G401 (cell line): ENCODE measurements at regions not wholly inside any gene's neighbourhood (a gene's known extent, or its start where the extent isn't known, plus 50 kb on each side); places are given as distances from the start of the nearest gene placed in this dataset.

Experiments
- DNase-seq: peaks from one replicate; pipeline ENCODE4 v3.0.0-alpha.2; 2015; ENCODE audit warnings: low spot score
- in situ Hi-C: cut with HindIII; loops from 2 replicates; pipeline ENCODE4 v1.10.0; 2016; ENCODE audit warnings: low sequenced_read_pairs, mixed read lengths

DNA sequence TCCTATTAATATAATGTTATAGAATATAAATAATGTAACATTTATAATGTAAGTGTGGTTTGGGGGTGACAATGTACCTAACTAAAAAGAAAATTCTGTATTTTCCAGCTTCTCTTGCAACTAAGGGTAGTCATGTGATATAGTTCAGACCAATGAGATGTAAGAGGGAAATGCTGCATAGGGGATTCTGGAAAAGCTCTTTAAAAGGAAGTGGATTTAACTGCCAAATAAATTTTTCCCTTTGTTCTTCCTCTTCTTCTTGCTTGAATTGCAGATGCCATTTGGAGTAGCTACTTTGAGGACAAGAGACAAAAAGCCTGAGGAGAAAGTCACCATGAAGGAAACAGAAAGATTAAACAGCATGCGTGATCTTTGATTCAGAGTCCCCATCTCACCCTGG, 194.3 kb downstream of the PTEN start:
- in situ Hi-C loops, result no loop called here
- no peak for DNase-seq

DNA sequence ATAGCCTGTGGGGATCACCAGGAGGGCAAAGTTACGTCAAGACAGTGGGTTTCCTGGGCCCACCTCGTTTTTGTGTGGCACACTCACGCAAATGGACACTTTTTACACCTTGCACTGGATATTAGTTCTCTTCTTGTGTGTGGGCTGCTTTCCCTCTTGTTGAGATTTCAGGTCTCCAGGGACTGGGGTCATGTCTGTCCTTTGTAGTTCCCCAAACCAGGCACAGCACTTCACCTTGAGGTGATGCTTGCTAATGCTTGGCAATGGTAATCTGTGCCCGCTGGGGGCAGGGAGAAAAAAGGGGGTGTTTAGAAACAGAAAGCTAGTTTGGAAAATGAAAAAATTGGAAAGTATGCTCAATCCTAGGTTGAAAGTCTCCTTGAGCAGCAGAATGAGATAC, 195.3 kb downstream of the PTEN start:
- in situ Hi-C loops, result no loop called here

DNA sequence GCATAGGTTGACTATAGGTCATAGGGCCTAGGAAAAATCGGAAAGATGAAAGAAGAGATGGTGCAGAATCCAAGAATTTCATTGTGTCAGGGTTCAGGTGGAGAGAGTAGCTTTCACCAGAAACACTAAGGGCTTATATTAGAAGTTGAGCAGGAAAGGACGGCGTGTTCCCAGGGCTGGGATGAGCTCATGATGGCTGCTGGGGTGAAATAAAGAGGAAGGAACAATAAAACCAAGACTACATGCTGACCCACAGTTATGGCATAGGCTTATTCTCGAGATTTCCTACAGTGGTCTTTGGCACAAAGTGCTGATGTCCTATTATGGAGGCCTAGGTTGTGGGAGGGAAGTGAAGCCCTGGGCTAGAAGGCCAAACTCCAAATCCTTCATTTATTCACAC, 195.8 kb downstream of the PTEN start:
- no peak for DNase-seq
- in situ Hi-C loops, result no loop called here

More for the DNA sequence above, 195.3 kb downstream of the PTEN start:
- DNase-seq, result no peak

DNA sequence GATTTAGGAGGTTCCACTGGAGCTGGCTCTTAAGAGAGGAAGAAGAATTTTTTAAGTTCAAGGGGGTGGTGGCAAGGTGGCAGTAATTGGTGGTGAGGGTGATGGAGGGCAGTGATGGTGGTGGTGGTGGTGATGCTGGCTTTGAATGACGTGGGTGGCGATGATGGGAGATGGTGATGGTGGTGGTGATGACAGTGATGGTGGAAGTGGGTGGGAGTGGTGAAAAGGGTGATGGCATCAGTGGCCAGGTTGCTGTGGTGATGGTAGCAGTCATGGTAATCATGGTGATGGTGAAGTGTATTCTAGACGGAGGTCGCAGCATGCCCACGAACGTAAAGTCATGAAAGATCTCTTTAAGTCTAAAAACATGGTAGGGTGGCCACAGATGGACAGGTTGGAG, 197.3 kb downstream of the PTEN start:
- DNase-seq, result no peak
- in situ Hi-C loops, result no loop called here

DNA sequence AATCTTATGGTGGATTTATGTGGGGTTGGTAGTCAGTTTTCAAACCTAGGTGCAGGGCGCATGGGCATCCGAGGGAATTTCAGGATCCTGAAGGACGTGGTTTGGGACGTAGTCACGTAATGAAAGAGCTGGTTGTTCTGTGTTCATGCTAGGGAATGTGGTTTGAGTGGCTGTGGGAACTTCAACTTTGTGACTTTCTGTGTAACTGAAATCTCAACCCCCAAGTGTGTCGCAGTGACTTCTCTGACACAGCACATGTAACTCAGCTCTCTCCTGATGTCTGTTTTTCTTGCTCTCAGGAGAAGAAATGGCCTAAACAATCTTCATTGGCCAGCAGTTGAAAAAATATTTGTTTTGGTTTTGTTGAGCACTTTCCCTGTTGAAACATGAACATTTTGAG, 199.0 kb downstream of the PTEN start:
- in situ Hi-C loops, result no loop called here
- no peak for DNase-seq

DNA sequence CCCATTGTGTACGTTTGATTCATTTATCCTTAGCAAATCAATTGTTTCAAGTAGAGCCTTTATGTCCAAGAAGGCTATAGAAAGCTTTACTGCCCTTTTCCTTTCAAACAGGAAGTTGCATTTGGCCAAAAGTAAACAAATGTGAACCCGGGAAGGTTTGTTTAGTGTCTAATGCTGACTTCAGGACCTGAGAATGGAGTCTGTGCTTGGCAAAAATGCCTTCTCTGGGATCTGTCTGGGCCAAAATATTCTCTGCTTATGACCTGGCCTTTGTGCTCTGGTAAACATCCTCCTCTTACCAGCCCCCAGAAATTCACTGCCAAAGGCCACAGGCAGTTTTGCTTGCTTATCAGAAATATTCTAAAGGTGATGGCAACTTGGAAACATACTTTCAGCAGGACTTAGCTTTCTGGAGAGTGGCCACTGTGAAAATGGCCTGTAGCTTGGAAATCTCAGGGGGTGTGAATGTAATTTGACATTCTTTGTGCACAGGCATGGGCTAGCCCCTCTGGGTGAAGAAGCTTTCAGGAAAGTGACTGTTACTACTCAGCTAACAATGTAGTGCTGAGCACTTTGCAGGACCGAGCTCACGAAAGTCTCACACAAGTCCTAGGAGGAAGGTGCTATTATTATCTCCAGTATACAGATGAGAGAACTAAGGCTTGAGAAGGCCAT, 199.5 kb downstream of the PTEN start:
- DNase-seq, result no peak
- in situ Hi-C loops, result no loop called here

DNA sequence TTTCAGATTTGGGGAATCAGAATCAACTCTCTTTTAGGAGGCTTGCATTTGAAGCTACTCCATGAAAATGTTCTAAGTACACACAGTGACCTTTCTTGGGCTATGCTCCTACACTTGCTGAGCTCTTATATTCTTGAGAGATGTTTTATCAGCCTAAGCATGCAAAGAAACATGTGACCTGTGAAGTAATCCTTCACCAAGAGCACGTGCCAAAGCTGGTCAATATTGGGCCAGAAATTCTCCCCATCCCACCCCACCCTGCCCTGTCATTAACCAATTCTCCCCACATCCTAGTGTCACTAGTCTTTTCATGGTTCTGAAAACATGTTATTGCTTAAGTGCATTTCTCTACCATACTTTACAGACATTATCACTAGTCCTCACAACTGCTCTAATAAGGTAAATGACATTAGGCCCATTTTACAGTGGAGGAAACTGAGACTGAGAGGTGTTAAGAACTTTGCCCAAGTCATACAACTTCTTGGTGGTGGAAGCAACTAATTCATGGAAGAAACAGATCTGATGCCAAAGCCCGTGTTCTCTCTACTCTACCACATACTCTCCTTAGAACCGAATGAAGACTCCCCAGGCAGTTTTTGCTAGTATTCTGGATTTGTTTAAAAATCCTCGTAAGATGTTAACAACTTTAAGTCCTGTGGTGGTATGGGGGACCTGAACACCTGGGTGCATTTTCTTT, 200.6 kb downstream of the PTEN start:
- in situ Hi-C loops, result no loop called here
- DNase-seq, result no peak

DNA sequence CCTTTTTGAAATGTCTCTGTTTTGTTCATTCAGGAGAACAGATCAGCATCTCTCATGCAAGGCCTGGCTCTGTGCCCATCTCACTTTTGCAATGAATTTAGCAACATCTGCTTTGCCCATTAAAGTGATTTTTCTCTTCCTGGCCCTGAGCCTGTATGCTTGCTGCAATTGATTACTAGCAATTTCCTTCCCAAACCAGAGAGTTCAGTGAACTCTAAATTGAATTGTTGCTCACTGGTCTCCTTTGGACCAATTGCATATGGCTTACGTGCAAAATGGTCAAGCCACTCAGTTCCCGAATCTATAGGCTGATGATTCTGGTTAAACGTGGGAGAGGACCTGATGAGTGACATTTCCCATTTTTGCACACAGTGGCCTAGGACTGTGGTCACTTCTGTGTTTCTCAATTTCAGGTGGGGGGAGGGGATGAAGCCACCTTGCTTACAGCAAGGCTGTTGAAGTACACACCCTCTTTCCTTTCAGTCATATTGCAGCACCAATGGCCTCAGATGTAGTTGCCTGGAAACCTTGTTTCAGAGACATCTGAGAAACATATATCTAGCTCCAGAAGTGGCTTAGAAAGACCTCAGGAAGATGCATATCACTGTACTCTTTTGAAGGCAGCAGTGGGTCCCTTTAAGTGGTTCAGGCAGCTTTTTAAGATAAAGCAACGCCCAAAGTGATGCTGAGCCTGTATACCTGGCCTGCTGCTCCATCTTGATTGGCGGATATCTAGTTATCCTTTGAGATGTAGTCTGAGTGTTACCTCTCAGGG, 201.4 kb downstream of the PTEN start:
- DNase-seq, result no peak
- in situ Hi-C loops, result no loop called here

DNA sequence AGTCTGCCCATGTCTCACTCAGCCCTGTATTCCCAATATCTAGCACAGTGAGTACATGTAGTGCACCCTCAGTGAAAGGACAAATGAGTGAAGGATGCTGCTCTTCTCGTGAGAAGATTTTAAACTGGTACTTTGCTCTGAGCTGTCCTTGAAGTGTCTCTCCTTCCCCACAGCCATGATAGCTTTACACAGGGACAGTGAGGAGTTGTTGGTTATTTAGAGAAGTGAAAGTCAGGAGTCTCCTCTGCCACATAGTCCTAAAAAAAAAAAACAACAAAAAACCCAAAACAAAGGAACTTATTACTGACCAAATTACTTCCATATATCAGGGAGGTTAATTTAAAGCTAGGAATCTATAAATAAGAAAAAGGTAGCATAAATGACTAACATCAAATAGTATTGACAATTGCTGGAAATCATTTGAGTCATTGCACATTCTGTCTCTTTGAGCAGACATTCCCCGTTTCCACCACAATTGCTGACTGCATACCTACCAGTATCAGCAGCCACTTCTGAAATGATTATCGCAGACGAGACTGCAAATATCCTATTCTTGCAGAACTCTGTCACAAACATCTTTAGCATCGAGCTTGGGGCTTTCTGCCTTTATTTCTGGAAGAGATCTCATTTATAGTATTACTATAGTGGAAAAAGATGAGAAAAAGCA, 202.1 kb downstream of the PTEN start:
- in situ Hi-C loops, result no loop called here
- no peak for DNase-seq

DNA sequence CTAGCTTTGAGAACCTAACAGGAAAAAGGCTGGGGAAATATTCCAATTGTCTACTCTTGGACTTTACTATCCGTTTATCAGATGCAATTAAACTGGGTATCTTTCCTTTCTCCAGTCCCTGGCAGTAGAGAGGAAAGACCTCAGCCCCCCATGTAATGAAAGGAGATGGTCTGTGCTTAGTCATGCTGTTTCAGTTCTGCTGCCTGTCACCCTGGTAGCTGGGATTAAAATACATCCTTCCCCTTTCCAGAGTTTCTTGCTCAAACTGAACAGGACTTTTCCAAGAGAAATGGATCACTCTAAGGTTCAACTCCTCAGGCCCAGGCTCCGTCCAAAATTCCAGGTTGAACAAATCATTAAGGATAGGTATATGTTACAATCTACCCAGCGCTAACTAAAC, 202.9 kb downstream of the PTEN start:
- in situ Hi-C loops, result no loop called here
- no peak for DNase-seq

DNA sequence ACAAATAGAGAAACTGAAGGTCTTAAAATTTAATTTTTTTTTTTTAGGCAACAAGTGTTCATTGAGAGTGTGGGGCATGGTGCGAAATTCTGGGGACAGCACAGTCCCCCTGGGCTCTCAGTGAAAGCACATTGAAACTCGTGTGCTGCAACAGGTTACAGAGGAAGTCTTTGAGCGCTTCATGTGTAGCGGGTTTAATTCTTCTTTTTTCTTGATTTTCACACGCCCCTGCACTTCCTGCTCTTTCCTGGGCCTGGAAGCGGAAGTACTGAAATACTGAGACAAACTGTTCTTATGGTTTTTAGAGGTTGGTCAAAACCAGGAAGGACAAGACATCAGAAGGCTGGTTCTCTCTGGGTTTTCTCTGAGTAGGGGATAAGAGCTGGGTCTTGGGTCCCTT, 203.5 kb downstream of the PTEN start:
- in situ Hi-C loops, result no loop called here

DNA sequence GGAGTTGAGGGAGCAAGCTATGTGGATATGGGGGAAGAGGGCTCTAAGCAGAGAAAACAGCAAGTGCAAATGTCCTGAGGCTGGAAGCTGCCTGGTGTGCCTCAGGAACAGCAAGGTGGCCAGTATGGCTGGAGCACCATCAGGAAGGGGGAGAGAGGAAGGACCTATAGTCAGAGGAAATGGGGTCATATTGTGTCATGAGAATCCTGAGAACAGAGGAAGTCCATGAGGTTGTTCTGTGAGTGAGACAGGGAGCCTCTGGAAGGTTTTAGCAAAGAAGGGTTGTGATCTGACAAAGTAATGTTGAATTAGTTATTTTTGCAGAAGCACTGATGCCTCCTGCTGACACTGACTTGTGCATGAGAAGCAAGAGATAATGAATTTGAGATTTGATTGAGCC, 204.3 kb downstream of the PTEN start:
- DNase-seq, result no peak
- in situ Hi-C loops, result no loop called here

More for the DNA sequence above, 203.5 kb downstream of the PTEN start:
- no peak for DNase-seq

DNA sequence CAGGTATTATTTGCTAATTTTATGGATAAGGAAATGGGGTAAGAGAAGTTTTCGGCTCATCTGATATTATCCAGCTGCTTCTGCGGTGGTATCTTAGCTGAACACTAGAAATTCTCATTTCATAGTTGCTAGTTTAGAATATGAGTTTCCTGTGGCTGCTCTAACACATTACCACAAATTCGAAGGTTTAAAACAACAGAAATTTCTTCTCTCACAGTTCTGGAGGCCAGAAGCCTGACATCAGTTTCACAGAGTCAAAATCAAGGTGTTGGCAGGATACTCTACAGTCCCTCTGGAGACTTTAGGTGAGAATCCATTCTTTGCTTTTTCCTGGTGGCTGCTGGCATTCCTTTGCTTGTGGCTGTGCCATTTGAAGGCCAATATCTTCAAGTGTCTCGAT, 205.9 kb downstream of the PTEN start:
- no peak for DNase-seq
- in situ Hi-C loops, result no loop called here

DNA sequence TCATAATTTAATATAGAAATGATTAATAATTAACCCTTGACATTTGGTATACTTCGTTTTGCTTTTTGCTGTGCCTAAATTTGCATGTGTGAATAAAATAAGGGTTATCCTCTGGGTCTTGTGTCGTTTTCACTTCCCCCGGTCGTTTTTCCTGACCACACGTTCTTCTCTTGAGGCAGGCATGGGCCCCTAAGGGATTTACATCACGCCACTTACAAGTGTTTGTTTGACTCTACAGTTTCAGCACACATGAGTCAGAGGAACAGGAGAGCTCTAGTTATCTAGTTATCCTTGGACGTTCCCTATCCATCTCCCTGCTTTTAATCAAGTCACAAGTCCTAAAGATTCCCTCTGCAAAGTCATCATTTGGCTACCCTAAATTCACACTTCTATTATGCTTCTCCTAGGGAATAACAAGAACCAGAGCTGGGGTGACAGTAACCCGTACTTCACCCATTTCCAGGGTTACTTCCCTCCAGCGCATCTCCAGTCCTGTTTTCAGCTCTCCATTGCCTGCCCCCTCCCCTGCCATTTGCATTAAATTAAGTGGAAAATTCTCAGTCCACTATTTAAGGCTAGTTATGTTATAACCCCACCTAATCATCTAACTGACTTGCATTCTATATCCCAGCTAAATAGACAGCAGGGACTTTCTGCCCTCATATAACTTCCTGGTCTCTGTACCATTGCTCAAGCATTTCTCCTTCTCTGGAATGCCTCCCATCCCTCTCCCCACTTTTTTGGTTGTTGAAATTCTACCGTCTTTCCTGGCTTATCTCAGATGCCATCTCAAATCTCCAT, 206.9 kb downstream of the PTEN start:
- in situ Hi-C loops, result no loop called here

DNA sequence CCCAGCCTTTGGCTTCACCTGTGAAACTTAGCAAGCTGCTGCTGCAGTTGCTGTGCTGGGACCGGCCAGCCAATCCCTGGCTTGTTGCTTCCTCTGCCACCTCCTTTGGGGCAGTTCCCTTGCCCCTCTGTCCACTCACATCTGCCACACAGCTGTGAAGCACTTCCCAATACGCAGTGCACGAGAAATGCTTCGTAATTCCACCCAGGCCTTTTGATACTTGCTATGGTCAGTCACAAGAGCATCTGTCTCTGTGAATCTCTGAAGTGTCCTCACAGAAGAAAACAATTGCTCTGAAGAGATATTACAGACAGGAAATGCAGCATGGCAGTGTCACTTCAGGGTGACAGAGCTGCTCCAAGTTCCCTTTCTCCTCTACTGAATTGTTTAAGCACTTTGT, 208.5 kb downstream of the PTEN start:
- in situ Hi-C loops, result no loop called here
- DNase-seq, result no peak

More for the DNA sequence above, 206.9 kb downstream of the PTEN start:
- DNase-seq, result no peak

DNA sequence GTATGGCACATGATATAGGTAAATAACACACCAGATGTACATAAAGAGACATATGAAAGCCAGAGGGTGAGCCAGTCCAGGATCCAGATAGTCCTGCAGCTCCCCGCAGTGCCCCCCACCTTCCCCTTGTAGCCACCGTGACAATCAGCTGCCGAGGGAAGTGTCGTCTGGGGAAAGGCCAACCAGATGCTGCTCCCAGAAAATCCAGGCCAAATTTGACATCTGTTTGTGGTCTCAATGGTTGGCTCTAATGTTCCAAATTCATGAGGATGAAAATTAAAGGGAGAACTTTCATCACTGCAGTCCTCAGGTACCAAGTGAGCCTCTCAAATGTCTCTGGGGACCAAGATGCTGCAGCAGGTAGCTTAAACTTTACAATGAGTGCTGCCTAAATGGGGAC, 210.3 kb downstream of the PTEN start:
- in situ Hi-C loops, result no loop called here
- no peak for DNase-seq

DNA sequence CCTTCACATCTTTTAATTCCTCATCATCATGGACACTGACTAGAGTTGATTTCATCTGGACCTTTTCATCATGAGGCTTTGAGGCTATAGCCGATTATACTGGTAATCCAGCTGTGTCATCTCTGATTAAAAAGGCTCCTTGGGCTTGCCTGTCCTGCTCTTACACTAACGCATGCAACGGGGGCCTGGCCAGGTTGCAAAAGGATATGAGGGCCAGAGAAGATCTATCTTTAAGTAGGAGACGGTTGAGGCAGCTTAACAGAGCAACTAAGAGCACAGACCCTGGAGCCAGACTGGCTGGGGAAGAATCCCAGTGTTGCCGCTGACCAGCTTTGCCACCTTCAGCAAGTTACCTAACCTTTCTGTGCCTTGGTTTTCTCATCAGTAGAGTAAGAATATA, 211.5 kb downstream of the PTEN start:
- no peak for DNase-seq
- in situ Hi-C loops, result no loop called here

DNA sequence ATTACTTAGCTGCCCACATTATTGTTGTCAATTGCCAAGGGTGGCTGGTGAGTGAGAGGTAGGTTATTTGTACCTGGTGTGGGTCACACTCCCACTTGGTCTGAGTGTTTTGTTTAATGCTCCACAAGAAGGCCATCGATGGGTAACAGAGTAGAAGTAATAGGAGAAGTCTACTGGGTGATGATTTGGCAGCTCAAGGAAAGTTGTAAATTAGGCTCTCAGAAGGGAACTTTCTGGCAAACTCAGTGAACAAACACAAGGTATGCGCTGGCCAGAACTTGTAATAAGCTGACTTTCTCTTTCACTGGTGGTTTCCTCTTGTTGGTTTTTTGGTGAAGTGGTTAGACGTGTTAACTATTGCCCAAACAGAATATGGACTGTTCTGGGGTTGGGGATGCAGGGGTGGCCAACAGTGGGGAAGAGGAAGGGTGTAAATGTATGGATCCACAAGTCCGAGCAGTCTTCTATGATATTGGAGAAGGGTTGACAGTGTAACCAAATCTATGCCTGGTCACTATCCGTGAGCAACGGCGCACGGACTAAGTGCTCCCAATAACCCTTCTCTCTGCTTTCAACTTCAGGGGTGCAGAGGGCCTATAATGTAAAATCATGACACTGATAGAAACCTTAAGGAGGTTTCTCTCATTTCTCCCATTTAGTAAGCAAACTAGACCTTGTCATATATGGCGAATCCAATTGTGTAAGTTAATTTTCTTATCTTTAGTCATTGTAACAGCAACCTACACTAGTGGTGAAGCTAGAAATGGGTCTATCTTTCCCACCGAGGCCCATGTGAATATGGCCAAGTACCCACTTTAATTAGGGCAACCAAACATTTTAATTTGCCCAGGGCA, 212.8 kb downstream of the PTEN start:
- in situ Hi-C loops, result no loop called here
- no peak for DNase-seq
